ENCODE measurements at regions not wholly inside any gene's neighbourhood (a gene's known extent, or its start where the extent isn't known, plus 50 kb on each side); places are given as distances from the start of the nearest gene placed in this dataset.

- TF ChIP-seq SRF (IDR thresholded peaks at IDR 0.05; ENCODE audit: low read depth) (no peak), EZH2 (IDR thresholded peaks at IDR 0.05) (no peak), REST (IDR thresholded peaks at IDR 0.05; ENCODE audit: low read depth) (no peak)
Observed at GRCh38 chr3:146375219-146375618, 94.1 kb downstream of the PLSCR2 start (continued).

DNA sequence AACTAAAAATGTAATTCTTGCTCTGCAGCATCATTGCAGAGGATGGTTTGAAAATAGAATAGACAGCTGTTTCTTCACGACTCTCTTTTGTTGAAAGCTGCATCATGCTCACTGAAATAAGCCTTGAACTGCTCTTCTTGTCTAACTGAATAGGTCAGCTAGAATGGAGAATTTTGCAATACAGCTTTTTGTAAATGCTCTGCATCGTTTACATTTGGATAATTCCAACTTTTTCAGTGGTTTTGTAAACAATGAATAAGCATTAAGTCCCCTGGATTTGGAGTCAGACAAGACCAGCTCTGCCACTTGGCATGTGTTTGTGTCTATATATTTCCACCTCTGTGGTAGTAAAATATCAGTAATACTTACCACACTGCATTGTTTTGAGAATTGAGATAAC is 95.2 kb downstream of the PLSCR2 start:
- no TSS peak for BruUV-seq (replicated peaks)
- POLR2A ChIA-PET, result no interaction called here
- DNase-seq (ENCODE audit: low read depth, low spot score), result no peak

More for the DNA sequence above, 95.2 kb downstream of the PLSCR2 start:
- no peaks in the 10 kb centered on the region for H3K9me3 ChIP-seq (ENCODE audit: control insufficient read depth in 1 of 2, insufficient read depth in 1 of 2, low read depth in 1 of 2, low read length in 2 of 2)
- H3K4me3 ChIP-seq (replicated peaks in 1 of 2; ENCODE audit: low read depth in 1 of 2, low read length in 2 of 2), result no peak overlapping the region
- no peaks in the 10 kb centered on the region for H3K36me3 ChIP-seq (ENCODE audit: control insufficient read depth in 1 of 2, insufficient read depth in 2 of 2, low read length in 2 of 2)
- H3K9me2 ChIP-seq (ENCODE audit: insufficient read depth), result no peaks in the 10 kb centered on the region; the same call in 1 of the 2 replicates
- no peak overlapping the region for H3K9ac ChIP-seq (ENCODE audit: low read length)
- ChIA-PET CTCF (no interaction called here), RAD21 (ENCODE audit: low non-redundant PET in 1 of 2, low total read pairs in 2 of 2, uncharacterized antibody in 2 of 2, unreplicated experiment in 2 of 2) (no interaction called here)
- no peaks in the 10 kb centered on the region for H3K27me3 ChIP-seq (ENCODE audit: insufficient read depth, low read length)
- H3K27ac ChIP-seq (ENCODE audit: low read depth, low read length), result no peak overlapping the region
- intact Hi-C loops (cut with micrococcal nuclease), result no loop called here
- no peak overlapping the region for H2AFZ ChIP-seq (ENCODE audit: low read depth, low read length, poor library complexity, severe bottlenecking)
- no peaks in the 10 kb centered on the region for H3K79me2 ChIP-seq (ENCODE audit: insufficient read depth, low read length)
- TF ChIP-seq, protein P1, sequence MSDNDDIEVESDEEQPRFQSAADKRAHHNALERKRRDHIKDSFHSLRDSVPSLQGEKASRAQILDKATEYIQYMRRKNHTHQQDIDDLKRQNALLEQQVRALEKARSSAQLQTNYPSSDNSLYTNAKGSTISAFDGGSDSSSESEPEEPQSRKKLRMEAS (IDR thresholded peaks at IDR 0.05), result no peak
- TF ChIP-seq RAD21 (IDR thresholded peaks at IDR 0.05; ENCODE audit: low read depth) (no peak), EZH2phosphoT487 (IDR thresholded peaks at IDR 0.05; ENCODE audit: borderline replicate concordance) (no peak)
- TF ChIP-seq, protein P2, sequence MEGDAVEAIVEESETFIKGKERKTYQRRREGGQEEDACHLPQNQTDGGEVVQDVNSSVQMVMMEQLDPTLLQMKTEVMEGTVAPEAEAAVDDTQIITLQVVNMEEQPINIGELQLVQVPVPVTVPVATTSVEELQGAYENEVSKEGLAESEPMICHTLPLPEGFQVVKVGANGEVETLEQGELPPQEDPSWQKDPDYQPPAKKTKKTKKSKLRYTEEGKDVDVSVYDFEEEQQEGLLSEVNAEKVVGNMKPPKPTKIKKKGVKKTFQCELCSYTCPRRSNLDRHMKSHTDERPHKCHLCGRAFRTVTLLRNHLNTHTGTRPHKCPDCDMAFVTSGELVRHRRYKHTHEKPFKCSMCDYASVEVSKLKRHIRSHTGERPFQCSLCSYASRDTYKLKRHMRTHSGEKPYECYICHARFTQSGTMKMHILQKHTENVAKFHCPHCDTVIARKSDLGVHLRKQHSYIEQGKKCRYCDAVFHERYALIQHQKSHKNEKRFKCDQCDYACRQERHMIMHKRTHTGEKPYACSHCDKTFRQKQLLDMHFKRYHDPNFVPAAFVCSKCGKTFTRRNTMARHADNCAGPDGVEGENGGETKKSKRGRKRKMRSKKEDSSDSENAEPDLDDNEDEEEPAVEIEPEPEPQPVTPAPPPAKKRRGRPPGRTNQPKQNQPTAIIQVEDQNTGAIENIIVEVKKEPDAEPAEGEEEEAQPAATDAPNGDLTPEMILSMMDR (IDR thresholded peaks at IDR 0.05 in 2 of 3, conservative IDR thresholded peaks at IDR 0.05 in 1 of 3; ENCODE audit: borderline replicate concordance in 1 of 3, insufficient read depth in 1 of 3, low read depth in 2 of 3, low read length in 2 of 3), result no peak
- H4K20me1 ChIP-seq (ENCODE audit: insufficient read depth), result no peaks in the 10 kb centered on the region
- ATAC-seq, result no peak
- no peak overlapping the region for H3K4me2 ChIP-seq (ENCODE audit: low read length)
- H3K4me1 ChIP-seq (ENCODE audit: control insufficient read depth in 1 of 2, insufficient read depth in 2 of 2, low read length in 2 of 2), result no peaks in the 10 kb centered on the region

Data from HCT116 (cell line).